OCI-M1 (cell line): ENCODE measurements at regions not wholly inside any gene's neighbourhood (a gene's known extent, or its start where the extent isn't known, plus 50 kb on each side); places are given as distances from the start of the nearest gene placed in this dataset.
A peak's percentile ranks its signal among the peaks of the same experiment; 100 is the strongest.

Source experiments
- DNase-seq: peaks from one replicate; lab custom pipeline; 2025; lab: John Stamatoyannopoulos, UW

DNA sequence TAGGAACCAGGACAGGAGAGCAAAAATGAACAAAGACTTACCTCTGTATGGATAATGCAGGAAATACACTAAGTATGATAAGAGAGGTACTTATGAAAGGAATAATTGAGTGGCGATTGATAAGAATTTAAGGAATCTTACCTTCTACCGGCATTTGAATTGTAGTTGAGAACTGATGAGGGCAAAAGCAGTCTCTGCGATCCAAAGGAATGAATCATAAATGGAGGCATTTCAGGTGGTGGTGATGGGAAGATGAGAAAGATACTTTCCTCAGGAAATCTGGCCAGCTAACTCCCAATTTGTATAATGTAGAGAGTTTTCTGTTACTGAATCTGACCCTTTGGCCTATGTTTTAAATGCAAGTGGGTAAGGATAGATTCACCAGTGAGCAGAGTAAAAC is 71.9 kb upstream of the C11orf87 start:
- DNase-seq, result no peak

DNA sequence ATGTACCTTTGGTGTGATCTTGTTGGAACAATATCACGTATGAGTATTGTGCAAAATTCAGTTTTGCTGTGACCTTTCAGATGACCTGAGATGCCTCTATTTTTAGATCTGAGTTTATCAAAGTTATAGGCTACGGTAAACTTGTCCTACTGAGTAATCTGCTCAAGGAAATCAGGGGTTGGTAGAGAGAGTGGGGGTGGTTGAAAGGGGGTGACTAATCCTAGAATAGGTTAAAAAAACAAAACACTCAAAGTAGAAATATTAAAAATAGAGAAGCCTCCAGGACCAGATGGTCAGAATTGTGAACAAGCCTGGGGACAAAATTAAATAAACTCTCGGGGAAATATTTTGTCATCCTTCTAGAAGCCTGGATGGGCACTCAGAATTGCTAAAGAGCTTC is 59.9 kb upstream of the C11orf87 start:
- DNase-seq, result no peak

DNA sequence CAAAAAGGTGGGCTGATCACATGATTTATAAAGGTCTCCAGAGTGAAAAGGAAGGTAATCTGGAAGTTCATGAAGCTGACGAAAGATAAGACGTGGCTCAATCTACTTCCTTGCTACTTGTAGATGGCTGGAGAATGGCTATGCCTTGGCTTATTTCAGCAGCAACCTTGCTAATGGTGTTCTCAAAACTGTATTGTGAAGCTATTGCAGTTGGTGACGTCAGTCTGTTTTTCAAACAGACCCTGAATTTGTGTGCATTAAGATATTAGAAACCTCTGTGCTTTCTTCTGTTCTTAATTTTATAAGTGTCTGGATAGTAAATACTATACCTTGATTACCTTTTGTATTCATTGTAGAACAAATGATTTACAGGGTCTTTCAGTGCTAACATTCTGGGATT is 58.3 kb upstream of the C11orf87 start:
- DNase-seq, result no peak

DNA sequence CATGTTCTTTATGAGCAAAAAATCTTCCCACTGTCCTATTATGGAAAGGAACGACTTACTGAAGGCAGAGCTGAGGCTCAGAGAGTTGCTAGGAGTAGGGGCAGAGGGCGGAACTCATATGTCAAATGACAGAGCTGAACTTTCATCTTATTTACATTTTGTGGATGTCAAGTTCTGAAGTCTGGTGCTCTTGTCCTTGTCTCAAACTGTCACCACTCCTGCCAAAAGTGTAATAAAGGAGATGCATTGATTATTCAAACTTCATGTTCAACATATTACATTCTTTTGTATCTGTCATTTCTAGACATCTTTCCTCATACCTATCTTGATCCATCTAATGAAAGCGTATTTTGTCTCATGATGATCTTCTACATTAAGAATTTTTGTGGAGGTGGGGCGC is 57.1 kb upstream of the C11orf87 start:
- no peak for DNase-seq

DNA sequence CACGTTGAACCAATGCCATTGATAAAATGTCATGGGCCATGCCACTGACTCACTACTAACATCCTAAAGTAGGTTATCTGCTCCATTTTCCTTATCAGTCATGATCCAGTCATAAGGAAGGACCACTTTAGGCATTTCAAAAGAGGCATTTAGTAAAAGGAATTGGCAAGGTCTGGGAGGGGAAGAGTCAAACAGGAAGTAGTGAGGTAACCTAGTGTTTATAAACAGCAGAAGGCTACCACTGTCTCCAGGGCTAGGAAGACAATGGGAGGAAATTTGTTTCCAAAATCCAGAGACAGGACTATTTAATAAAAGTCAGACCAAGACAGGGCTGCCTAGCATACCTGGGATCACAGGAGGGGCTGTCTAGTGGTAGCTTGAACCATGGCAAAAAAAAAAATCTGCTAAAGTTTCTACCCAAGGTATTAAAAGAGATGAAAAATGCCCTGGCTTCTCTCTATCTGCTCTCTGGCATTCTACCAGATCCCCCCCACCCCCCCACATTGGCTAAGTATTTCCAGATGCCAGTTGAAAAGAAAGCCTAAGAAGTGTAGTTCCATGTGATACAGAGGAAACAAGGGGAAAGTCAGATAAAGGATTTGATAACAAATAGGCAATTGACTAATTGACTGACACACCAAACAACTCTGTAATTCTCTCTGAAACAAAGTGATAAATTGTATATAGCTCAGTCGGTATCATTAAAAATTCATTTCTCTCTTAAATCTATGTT is 50.4 kb upstream of the C11orf87 start:
- DNase-seq, result peak; percentile 20
